Activated CD8-positive, alpha-beta memory T cell treated with anti-CD3 and anti-CD28 coated beads for 36 hours (primary cell): ENCODE measurements at regions not wholly inside any gene's neighbourhood (a gene's known extent, or its start where the extent isn't known, plus 50 kb on each side); places are given as distances from the start of the nearest gene placed in this dataset.

Experiments used
- CTCF ChIA-PET: fragments of 350-600 bp; sonication (Branson Sonifier 250); formaldehyde crosslinking; loops from one replicate; lab custom pipeline; 2021; ENCODE audit warnings: antibody characterized with exemption; lab: Charles Lee
- POLR2A ChIA-PET: fragments of 350-600 bp; sonication (Branson Sonifier 250); formaldehyde crosslinking; loops from one replicate; lab custom pipeline; 2021; ENCODE audit warnings: antibody characterized with exemption; lab: Charles Lee

GRCh38 chr2:611519-611918 lies 65.7 kb downstream of the TMEM18 start:
- POLR2A ChIA-PET = no interaction called here
- CTCF ChIA-PET = no interaction called here

GRCh38 chr2:610491-610890 lies 66.7 kb downstream of the TMEM18 start:
- POLR2A ChIA-PET = no interaction called here
- CTCF ChIA-PET = no interaction called here

GRCh38 chr2:609881-610280 lies 67.3 kb downstream of the TMEM18 start:
- ChIA-PET CTCF (no interaction called here), POLR2A (no interaction called here)

GRCh38 chr2:609449-609848 lies 67.8 kb downstream of the TMEM18 start:
- CTCF ChIA-PET = no interaction called here
- POLR2A ChIA-PET = no interaction called here

GRCh38 chr2:608711-609110 lies 68.5 kb downstream of the TMEM18 start:
- ChIA-PET CTCF (no interaction called here), POLR2A (no interaction called here)

- ChIA-PET CTCF (no interaction called here), POLR2A (no interaction called here)
Measured at GRCh38 chr2:608297-608696, 68.9 kb downstream of the TMEM18 start.

- ChIA-PET CTCF (no interaction called here), POLR2A (no interaction called here)
Measured at GRCh38 chr2:607709-608108, 69.5 kb downstream of the TMEM18 start.

- POLR2A ChIA-PET = no interaction called here
- CTCF ChIA-PET = no interaction called here
Measured at GRCh38 chr2:607172-607571, 70.0 kb downstream of the TMEM18 start.

- ChIA-PET POLR2A (no interaction called here), CTCF (no interaction called here)
Measured at GRCh38 chr2:605674-606608, 71.3 kb downstream of the TMEM18 start.

- CTCF ChIA-PET = no interaction called here
- POLR2A ChIA-PET = no interaction called here
Measured at GRCh38 chr2:604854-605524, 72.2 kb downstream of the TMEM18 start.

GRCh38 chr2:604385-604784 lies 72.8 kb downstream of the TMEM18 start:
- POLR2A ChIA-PET = no interaction called here
- CTCF ChIA-PET = no interaction called here

- CTCF ChIA-PET = no interaction called here
- POLR2A ChIA-PET = no interaction called here
Measured at GRCh38 chr2:603869-604268, 73.3 kb downstream of the TMEM18 start.

- CTCF ChIA-PET = no interaction called here
Measured at GRCh38 chr2:603427-603826, 73.8 kb downstream of the TMEM18 start.

GRCh38 chr2:602571-603359 lies 74.4 kb downstream of the TMEM18 start:
- ChIA-PET CTCF (no interaction called here), POLR2A (no interaction called here)

More at GRCh38 chr2:603427-603826, 73.8 kb downstream of the TMEM18 start:
- POLR2A ChIA-PET = no interaction called here

GRCh38 chr2:601806-602455 lies 75.3 kb downstream of the TMEM18 start:
- ChIA-PET CTCF (no interaction called here), POLR2A (no interaction called here)

- CTCF ChIA-PET = no interaction called here
- POLR2A ChIA-PET = no interaction called here
Measured at GRCh38 chr2:601387-601698, 75.9 kb downstream of the TMEM18 start.

GRCh38 chr2:600542-601386 lies 76.4 kb downstream of the TMEM18 start:
- POLR2A ChIA-PET = no interaction called here
- CTCF ChIA-PET = no interaction called here

- CTCF ChIA-PET = no interaction called here
- POLR2A ChIA-PET = no interaction called here
Measured at GRCh38 chr2:599601-600000, 77.6 kb downstream of the TMEM18 start.
